MM.1S (cell line): ENCODE measurements at regions not wholly inside any gene's neighbourhood (a gene's known extent, or its start where the extent isn't known, plus 50 kb on each side); places are given as distances from the start of the nearest gene placed in this dataset.

ENCODE experiments used
- DNase-seq: peaks from one replicate; pipeline ENCODE4 v3.0.0-alpha.2; 2015
- H2AFZ ChIP-seq: fragments of 300-600 bp; sonication (generic); 2 replicates; pipeline ENCODE4 v1.6.0; 2016; ENCODE audit warnings: antibody characterized with exemption, low read length
- H3F3A ChIP-seq: fragments of 300-600 bp; sonication (generic); 2 replicates; pipeline ENCODE4 v1.6.1; 2016; ENCODE audit warnings: mild to moderate bottlenecking, antibody characterized with exemption, low read length, moderate library complexity, mixed read lengths; ENCODE audit not compliant: insufficient read depth
- H3K27ac ChIP-seq: fragments of 300-600 bp; sonication (generic); 2 replicates; pipeline ENCODE4 v1.5.1; 2016; ENCODE audit warnings: mild to moderate bottlenecking, low read length
- H3K27me3 ChIP-seq: fragments of 300-600 bp; sonication (generic); replicated peaks from 2 replicates; pipeline ENCODE4 v1.6.0; 2016; ENCODE audit warnings: low read length; ENCODE audit not compliant: insufficient read depth
- H3K36me3 ChIP-seq: fragments of 300-600 bp; sonication (generic); replicated peaks from 2 replicates; pipeline ENCODE4 v1.6.1; 2016; ENCODE audit warnings: mild to moderate bottlenecking, low read length, mixed read lengths; ENCODE audit not compliant: insufficient read depth
- H3K4me1 ChIP-seq: fragments of 300-600 bp; sonication (generic); 2 replicates; pipeline ENCODE4 v1.6.1; 2016; ENCODE audit warnings: low read length, mixed read lengths
- H3K4me2 ChIP-seq: fragments of 300-600 bp; sonication (generic); 2 replicates; pipeline ENCODE4 v1.6.0; 2016; ENCODE audit warnings: low read depth, low read length
- H3K4me3 ChIP-seq: fragments of 300-600 bp; sonication (generic); 2 replicates; pipeline ENCODE4 v1.5.1; 2016; ENCODE audit warnings: low read length, mixed read lengths
- H3K79me2 ChIP-seq: fragments of 300-600 bp; sonication (generic); 2 replicates; pipeline ENCODE4 v1.6.1; 2016; ENCODE audit warnings: mixed run types, low read length, mixed read lengths
- H3K9ac ChIP-seq: fragments of 300-600 bp; sonication (generic); 2 replicates; pipeline ENCODE4 v1.6.1; 2016; ENCODE audit warnings: low read length, mixed read lengths
- H3K9me2 ChIP-seq: fragments of 300-600 bp; sonication (generic); replicated peaks from 2 replicates; pipeline ENCODE4 v1.6.1; 2016; ENCODE audit warnings: mild to moderate bottlenecking, low read length, mixed read lengths; ENCODE audit not compliant: insufficient read depth
- H3K9me3 ChIP-seq: fragments of 300-600 bp; sonication (generic); replicated peaks from 2 replicates; pipeline ENCODE4 v1.6.1; 2016; ENCODE audit warnings: mild to moderate bottlenecking, low read length, mixed read lengths; ENCODE audit not compliant: insufficient read depth
- H4K20me1 ChIP-seq: fragments of 300-600 bp; sonication (generic); 2 replicates; pipeline ENCODE4 v1.6.1; 2016; ENCODE audit warnings: mild to moderate bottlenecking, low read length, moderate library complexity, mixed read lengths; ENCODE audit not compliant: insufficient read depth
- EZH2 ChIP-seq: fragments of 300-600 bp; sonication (generic); optimal IDR thresholded peaks from 2 replicates; pipeline ENCODE3; 2017; ENCODE audit warnings: low read depth, mild to moderate bottlenecking, antibody characterized with exemption, low read length, mixed read lengths
- EZH2phosphoT487 ChIP-seq: fragments of 300-600 bp; sonication (generic); IDR thresholded peaks from 2 replicates; pipeline ENCODE4 v1.6.1; 2018; ENCODE audit warnings: antibody characterized with exemption, low read length
- TF ChIP-seq, protein P1 (sequence below): fragments of 300-600 bp; sonication (generic); IDR thresholded peaks from 2 replicates; pipeline ENCODE4 v1.5.1; 2016; ENCODE audit warnings: antibody characterized with exemption, low read length, mixed read lengths

GRCh38 chr2:16522031-16522831 lies 143.4 kb downstream of the CYRIA start:
- H3K27me3 ChIP-seq: no peaks in the 10 kb centered on the region
- H3K27ac ChIP-seq: no peak overlapping the region
- H3K9me3 ChIP-seq: no peaks in the 10 kb centered on the region
- H4K20me1 ChIP-seq: no peaks in the 10 kb centered on the region
- no peaks in the 10 kb centered on the region for H3K9me2 ChIP-seq
- TF ChIP-seq, protein P1, sequence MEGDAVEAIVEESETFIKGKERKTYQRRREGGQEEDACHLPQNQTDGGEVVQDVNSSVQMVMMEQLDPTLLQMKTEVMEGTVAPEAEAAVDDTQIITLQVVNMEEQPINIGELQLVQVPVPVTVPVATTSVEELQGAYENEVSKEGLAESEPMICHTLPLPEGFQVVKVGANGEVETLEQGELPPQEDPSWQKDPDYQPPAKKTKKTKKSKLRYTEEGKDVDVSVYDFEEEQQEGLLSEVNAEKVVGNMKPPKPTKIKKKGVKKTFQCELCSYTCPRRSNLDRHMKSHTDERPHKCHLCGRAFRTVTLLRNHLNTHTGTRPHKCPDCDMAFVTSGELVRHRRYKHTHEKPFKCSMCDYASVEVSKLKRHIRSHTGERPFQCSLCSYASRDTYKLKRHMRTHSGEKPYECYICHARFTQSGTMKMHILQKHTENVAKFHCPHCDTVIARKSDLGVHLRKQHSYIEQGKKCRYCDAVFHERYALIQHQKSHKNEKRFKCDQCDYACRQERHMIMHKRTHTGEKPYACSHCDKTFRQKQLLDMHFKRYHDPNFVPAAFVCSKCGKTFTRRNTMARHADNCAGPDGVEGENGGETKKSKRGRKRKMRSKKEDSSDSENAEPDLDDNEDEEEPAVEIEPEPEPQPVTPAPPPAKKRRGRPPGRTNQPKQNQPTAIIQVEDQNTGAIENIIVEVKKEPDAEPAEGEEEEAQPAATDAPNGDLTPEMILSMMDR: no peak
- TF ChIP-seq EZH2phosphoT487 (no peak), EZH2 (no peak)
- H3K9ac ChIP-seq: no peak overlapping the region
- no peak overlapping the region for H3K4me3 ChIP-seq
- no peaks in the 10 kb centered on the region for H3K79me2 ChIP-seq
- H3K4me2 ChIP-seq: no peak overlapping the region
- no peak overlapping the region for H2AFZ ChIP-seq
- no peak for DNase-seq
- H3F3A ChIP-seq: no peaks in the 10 kb centered on the region
- no peaks in the 10 kb centered on the region for H3K4me1 ChIP-seq
- H3K36me3 ChIP-seq: no peaks in the 10 kb centered on the region

GRCh38 chr2:16520891-16521290 lies 144.7 kb downstream of the CYRIA start:
- Histone ChIP-seq H3K4me1 (no peaks in the 10 kb centered on the region), H3K27ac (no peak overlapping the region), H4K20me1 (no peaks in the 10 kb centered on the region), H3K9ac (no peak overlapping the region), H3K36me3 (no peaks in the 10 kb centered on the region), H3K9me2 (no peaks in the 10 kb centered on the region), H2AFZ (no peak overlapping the region), H3K4me3 (no peak overlapping the region), H3F3A (no peaks in the 10 kb centered on the region), H3K4me2 (no peak overlapping the region), H3K79me2 (no peaks in the 10 kb centered on the region), H3K27me3 (no peaks in the 10 kb centered on the region), H3K9me3 (no peaks in the 10 kb centered on the region)
- TF ChIP-seq EZH2phosphoT487 (no peak), EZH2 (no peak)
- TF ChIP-seq, protein P1: no peak
- no peak for DNase-seq

- Histone ChIP-seq H2AFZ (no peak overlapping the region), H3K79me2 (no peaks in the 10 kb centered on the region), H4K20me1 (no peaks in the 10 kb centered on the region), H3K4me1 (no peaks in the 10 kb centered on the region), H3K27ac (no peak overlapping the region), H3K27me3 (no peaks in the 10 kb centered on the region), H3K4me3 (no peak overlapping the region), H3K9me2 (no peaks in the 10 kb centered on the region), H3K4me2 (no peak overlapping the region), H3K9me3 (no peaks in the 10 kb centered on the region), H3F3A (no peaks in the 10 kb centered on the region), H3K36me3 (no peaks in the 10 kb centered on the region), H3K9ac (no peak overlapping the region)
- TF ChIP-seq EZH2phosphoT487 (no peak), EZH2 (no peak)
- TF ChIP-seq, protein P1: no peak
- no peak for DNase-seq
These were observed 149.9 kb downstream of the CYRIA start for GRCh38 chr2:16515696-16516095.
